Lower leg skin (tissue), 3 donors: ENCODE measurements at regions not wholly inside any gene's neighbourhood (a gene's known extent, or its start where the extent isn't known, plus 50 kb on each side); places are given as distances from the start of the nearest gene placed in this dataset.

Experiments used
- POLR2A ChIP-seq, 2 donors: fragments of 450-650 bp; IDR thresholded peaks; one replicate each; pipeline ENCODE4 v1.6.1; 2016 to 2017; ENCODE audit warnings: antibody characterized with exemption in 2 of 2, mild to moderate bottlenecking in 1 of 2, moderate library complexity in 1 of 2
- TF ChIP-seq, protein P1 (sequence below), 3 donors: fragments of 450-650 bp; IDR thresholded peaks; one replicate each; pipeline ENCODE4 v1.5.1; 2016; ENCODE audit warnings: antibody characterized with exemption in 3 of 3, mild to moderate bottlenecking in 3 of 3, moderate library complexity in 2 of 3

DNA sequence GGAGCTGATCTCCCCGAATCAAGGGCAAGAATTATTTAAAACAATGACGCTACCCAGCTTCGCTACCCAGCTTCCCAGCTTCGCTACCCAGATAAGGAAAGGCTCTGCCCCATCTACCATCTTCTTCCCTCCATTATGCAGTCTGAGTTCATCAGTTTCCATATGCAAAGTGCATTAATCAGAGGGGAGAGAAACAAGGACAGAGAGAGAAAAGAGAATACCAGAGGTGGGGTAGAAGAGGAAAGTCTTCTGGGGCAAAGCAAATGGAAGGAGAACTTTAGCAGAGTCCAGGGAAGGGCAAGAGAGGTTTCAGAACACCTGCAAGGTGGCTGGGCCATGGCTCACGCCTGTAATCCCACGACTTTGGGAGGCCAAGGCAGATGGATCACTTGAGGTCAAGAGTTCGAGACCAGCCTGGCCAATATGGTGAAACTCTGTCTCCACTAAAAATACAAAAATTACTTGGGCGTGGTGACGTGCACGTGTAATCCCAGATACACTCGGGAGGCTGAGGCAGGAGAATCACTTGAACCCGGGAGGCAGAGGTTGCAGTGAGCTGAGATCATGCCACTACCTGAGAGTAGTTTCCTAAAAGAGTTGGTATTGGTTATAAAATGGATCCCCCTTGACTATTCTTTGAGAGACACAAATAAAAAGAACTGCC lies 70.4 kb upstream of the SPATA12 start:
- TF ChIP-seq, protein P1, sequence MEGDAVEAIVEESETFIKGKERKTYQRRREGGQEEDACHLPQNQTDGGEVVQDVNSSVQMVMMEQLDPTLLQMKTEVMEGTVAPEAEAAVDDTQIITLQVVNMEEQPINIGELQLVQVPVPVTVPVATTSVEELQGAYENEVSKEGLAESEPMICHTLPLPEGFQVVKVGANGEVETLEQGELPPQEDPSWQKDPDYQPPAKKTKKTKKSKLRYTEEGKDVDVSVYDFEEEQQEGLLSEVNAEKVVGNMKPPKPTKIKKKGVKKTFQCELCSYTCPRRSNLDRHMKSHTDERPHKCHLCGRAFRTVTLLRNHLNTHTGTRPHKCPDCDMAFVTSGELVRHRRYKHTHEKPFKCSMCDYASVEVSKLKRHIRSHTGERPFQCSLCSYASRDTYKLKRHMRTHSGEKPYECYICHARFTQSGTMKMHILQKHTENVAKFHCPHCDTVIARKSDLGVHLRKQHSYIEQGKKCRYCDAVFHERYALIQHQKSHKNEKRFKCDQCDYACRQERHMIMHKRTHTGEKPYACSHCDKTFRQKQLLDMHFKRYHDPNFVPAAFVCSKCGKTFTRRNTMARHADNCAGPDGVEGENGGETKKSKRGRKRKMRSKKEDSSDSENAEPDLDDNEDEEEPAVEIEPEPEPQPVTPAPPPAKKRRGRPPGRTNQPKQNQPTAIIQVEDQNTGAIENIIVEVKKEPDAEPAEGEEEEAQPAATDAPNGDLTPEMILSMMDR (IDR thresholded peaks at IDR 0.05): no peak
- no peak for TF ChIP-seq POLR2A (IDR thresholded peaks at IDR 0.05)
